ENCODE measurements at regions not wholly inside any gene's neighbourhood (a gene's known extent, or its start where the extent isn't known, plus 50 kb on each side); places are given as distances from the start of the nearest gene placed in this dataset.

DNA sequence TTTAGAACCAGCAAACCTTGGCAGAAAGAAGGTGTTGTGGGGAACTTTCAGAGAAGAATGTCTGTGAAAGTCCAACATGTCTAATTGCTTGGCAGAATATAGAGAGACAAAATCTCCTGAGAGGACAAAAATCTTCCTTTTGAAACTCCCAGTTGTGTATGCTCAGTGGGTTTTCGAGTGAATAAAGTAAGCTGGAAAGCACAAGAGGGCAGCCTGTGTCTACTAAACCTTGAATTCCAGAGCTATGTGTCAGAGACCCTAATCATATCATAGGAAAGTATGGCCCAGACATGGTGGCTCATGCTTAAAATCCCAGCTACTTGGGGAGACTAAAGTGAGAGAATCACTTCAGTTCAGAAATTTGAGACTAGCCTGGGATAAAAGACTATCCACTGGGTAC lies 661.2 kb downstream of the SLC16A7 start:
- H3K36me3 ChIP-seq (ENCODE audit: low read depth): no peaks in the 10 kb centered on the region
- in situ Hi-C loops (cut with MboI): no loop called here
- peak; percentile 75 for DNase-seq
- no peak overlapping the region for H3K4me3 ChIP-seq
- H3K27me3 ChIP-seq (replicated peaks; ENCODE audit: insufficient read depth): no peaks in the 10 kb centered on the region
- H3K9me2 ChIP-seq (ENCODE audit: insufficient read depth): no peaks in the 10 kb centered on the region
- no peak overlapping the region for H3K27ac ChIP-seq
- H3K9ac ChIP-seq: no peak overlapping the region
- TF ChIP-seq EZH2phosphoT487 (IDR thresholded peaks at IDR 0.05; ENCODE audit: insufficient read depth, low read depth) (no peak), EZH2 (IDR thresholded peaks at IDR 0.05; ENCODE audit: insufficient read depth, poor library complexity, severe bottlenecking) (no peak)
- peak overlapping the region; percentile 39 for H2AFZ ChIP-seq
- no peaks in the 10 kb centered on the region for H3K79me2 ChIP-seq (ENCODE audit: insufficient read depth)
- no peaks in the 10 kb centered on the region for H3F3A ChIP-seq (ENCODE audit: insufficient read depth)
- peaks cover 11% of the 10 kb centered on the region for H3K4me1 ChIP-seq (ENCODE audit: insufficient read depth)
- H3K9me3 ChIP-seq (ENCODE audit: low read depth): no peaks in the 10 kb centered on the region
- H3K4me2 ChIP-seq (ENCODE audit: unreplicated experiment): peak overlapping the region; percentile 12
- 6 to 16% methylated on average over 1 of the region's 1 CpG for WGBS, 2 experiments (ENCODE audit: low coverage in 1 of 2, low lambda C conversion rate in 2 of 2, missing lambda C conversion rate in 2 of 2)
- H4K20me1 ChIP-seq (ENCODE audit: insufficient read depth): no peaks in the 10 kb centered on the region

DNA sequence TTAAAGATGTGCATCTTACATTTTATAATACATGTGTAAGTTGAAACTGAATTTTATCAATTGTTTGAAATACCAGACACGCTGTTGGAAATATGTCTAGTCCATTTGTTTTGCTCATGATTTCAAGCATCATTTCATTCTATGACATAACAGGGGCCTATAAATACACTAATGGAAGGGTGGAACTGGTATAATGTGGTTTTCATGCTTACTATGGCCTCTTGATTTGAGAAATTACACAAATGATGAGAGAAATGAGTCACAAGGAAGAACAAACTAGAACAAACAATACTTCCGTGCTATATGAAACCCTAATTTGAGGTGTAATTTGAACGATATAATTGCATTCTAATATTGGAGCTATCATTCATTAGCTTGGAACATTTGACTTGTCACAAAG lies 663.4 kb downstream of the SLC16A7 start:
- Histone ChIP-seq H3K27me3 (replicated peaks; ENCODE audit: insufficient read depth) (no peaks in the 10 kb centered on the region), H3F3A (ENCODE audit: insufficient read depth) (peaks cover 9% of the 10 kb centered on the region; the same call in 1 of the 2 replicates), H3K4me1 (ENCODE audit: insufficient read depth) (peaks cover 17% of the 10 kb centered on the region), H3K79me2 (ENCODE audit: insufficient read depth) (no peaks in the 10 kb centered on the region), H3K9me3 (ENCODE audit: low read depth) (no peaks in the 10 kb centered on the region), H3K36me3 (ENCODE audit: low read depth) (no peaks in the 10 kb centered on the region), H3K4me3 (no peak overlapping the region), H3K27ac (no peak overlapping the region), H3K9me2 (ENCODE audit: insufficient read depth) (no peaks in the 10 kb centered on the region), H4K20me1 (ENCODE audit: insufficient read depth) (no peaks in the 10 kb centered on the region), H3K9ac (no peak overlapping the region), H2AFZ (no peak overlapping the region), H3K4me2 (ENCODE audit: unreplicated experiment) (no peak overlapping the region)
- WGBS, 2 experiments (ENCODE audit: low coverage in 1 of 2, low lambda C conversion rate in 2 of 2, missing lambda C conversion rate in 2 of 2): 84 to 89% methylated on average over 3 of the region's 3 CpGs
- TF ChIP-seq EZH2 (IDR thresholded peaks at IDR 0.05; ENCODE audit: insufficient read depth, poor library complexity, severe bottlenecking) (no peak), EZH2phosphoT487 (IDR thresholded peaks at IDR 0.05; ENCODE audit: insufficient read depth, low read depth) (no peak)
- DNase-seq: no peak
- in situ Hi-C loops (cut with MboI): no loop called here

GRCh38 chr12:60262378-60262777 lies 666.5 kb downstream of the SLC16A7 start:
- no peaks in the 10 kb centered on the region for H4K20me1 ChIP-seq (ENCODE audit: insufficient read depth)
- H2AFZ ChIP-seq: no peak overlapping the region
- H3K4me1 ChIP-seq (ENCODE audit: insufficient read depth): peaks cover 14% of the 10 kb centered on the region
- TF ChIP-seq EZH2phosphoT487 (IDR thresholded peaks at IDR 0.05; ENCODE audit: insufficient read depth, low read depth): no peak
- no peak for TF ChIP-seq EZH2 (IDR thresholded peaks at IDR 0.05; ENCODE audit: insufficient read depth, poor library complexity, severe bottlenecking)
- no peaks in the 10 kb centered on the region for H3K9me3 ChIP-seq (ENCODE audit: low read depth)
- no peaks in the 10 kb centered on the region for H3K36me3 ChIP-seq (ENCODE audit: low read depth)
- H3K4me3 ChIP-seq: no peak overlapping the region
- WGBS, 2 experiments (ENCODE audit: low coverage in 1 of 2, low lambda C conversion rate in 2 of 2, missing lambda C conversion rate in 2 of 2): 75 to 80% methylated on average over 4 of the region's 4 CpGs
- H3K27me3 ChIP-seq (replicated peaks; ENCODE audit: insufficient read depth): no peaks in the 10 kb centered on the region
- no peaks in the 10 kb centered on the region for H3K9me2 ChIP-seq (ENCODE audit: insufficient read depth)
- no peak overlapping the region for H3K9ac ChIP-seq
- H3K27ac ChIP-seq: no peak overlapping the region
- peaks cover 9% of the 10 kb centered on the region; the same call in 1 of the 2 replicates for H3F3A ChIP-seq (ENCODE audit: insufficient read depth)
- in situ Hi-C loops (cut with MboI): no loop called here
- H3K79me2 ChIP-seq (ENCODE audit: insufficient read depth): no peaks in the 10 kb centered on the region
- no peak overlapping the region for H3K4me2 ChIP-seq (ENCODE audit: unreplicated experiment)
- no peak for DNase-seq

DNA sequence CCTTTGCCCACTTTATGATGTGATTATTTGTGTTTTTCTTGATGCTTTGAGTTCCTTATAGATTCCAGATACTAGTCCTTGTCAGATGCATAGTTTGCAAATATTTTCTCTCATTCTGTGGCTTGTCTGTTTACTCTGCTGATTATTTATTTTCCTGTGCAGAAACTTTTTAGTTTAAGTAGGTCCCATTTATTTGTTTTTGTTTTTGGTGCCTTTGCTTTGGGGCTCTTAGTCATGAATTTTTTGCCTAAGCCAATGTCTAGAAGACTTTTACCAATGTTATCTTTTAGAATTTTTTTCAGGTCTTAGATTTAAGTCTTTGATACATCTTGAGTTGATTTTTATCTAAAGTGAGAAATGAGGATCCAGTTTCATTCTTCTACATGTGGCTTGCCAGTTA lies 667.3 kb downstream of the SLC16A7 start:
- no peak for TF ChIP-seq EZH2 (IDR thresholded peaks at IDR 0.05; ENCODE audit: insufficient read depth, poor library complexity, severe bottlenecking)
- TF ChIP-seq EZH2phosphoT487 (IDR thresholded peaks at IDR 0.05; ENCODE audit: insufficient read depth, low read depth): no peak
- Histone ChIP-seq H3K79me2 (ENCODE audit: insufficient read depth) (no peaks in the 10 kb centered on the region), H3K27ac (no peak overlapping the region), H3K9me2 (ENCODE audit: insufficient read depth) (no peaks in the 10 kb centered on the region), H3K4me3 (no peak overlapping the region), H3K9me3 (ENCODE audit: low read depth) (no peaks in the 10 kb centered on the region), H3K4me2 (ENCODE audit: unreplicated experiment) (no peak overlapping the region), H2AFZ (no peak overlapping the region), H3K4me1 (ENCODE audit: insufficient read depth) (peaks cover 14% of the 10 kb centered on the region; the same call in 1 of the 2 replicates), H3K36me3 (ENCODE audit: low read depth) (no peaks in the 10 kb centered on the region), H3K27me3 (replicated peaks; ENCODE audit: insufficient read depth) (no peaks in the 10 kb centered on the region), H3K9ac (no peak overlapping the region), H3F3A (ENCODE audit: insufficient read depth) (peaks cover 9% of the 10 kb centered on the region; the same call in 1 of the 2 replicates), H4K20me1 (ENCODE audit: insufficient read depth) (no peaks in the 10 kb centered on the region)
- DNase-seq: peak; percentile 11
- in situ Hi-C loops (cut with MboI): no loop called here
